OCI-LY1 (cell line): ENCODE measurements at regions not wholly inside any gene's neighbourhood (a gene's known extent, or its start where the extent isn't known, plus 50 kb on each side); places are given as distances from the start of the nearest gene placed in this dataset.

Source experiments
- H2AFZ ChIP-seq: fragments of 200-600 bp; sonication (generic), shearing (Covaris generic); 2 replicates; pipeline ENCODE4 v1.6.0; 2014; ENCODE audit warnings: antibody characterized with exemption, mild to moderate bottlenecking, low read length
- H3F3A ChIP-seq: fragments of 200-600 bp; sonication (generic), shearing (Covaris generic); 2 replicates; pipeline ENCODE4 v1.6.0; 2014; ENCODE audit warnings: mild to moderate bottlenecking, antibody characterized with exemption, low read length, moderate library complexity; ENCODE audit not compliant: insufficient read depth
- H3K27ac ChIP-seq: fragments of 200-600 bp; sonication (generic); 2 replicates; pipeline ENCODE4 v1.5.1; 2014; ENCODE audit warnings: low read length, mixed run types, mild to moderate bottlenecking, low read depth; ENCODE audit not compliant: poor library complexity, severe bottlenecking
- H3K27me3 ChIP-seq: fragments of 200-600 bp; sonication (generic); 2 replicates; pipeline ENCODE4 v1.6.0; 2014; ENCODE audit warnings: antibody characterized with exemption, mild to moderate bottlenecking, low read length, moderate library complexity; ENCODE audit not compliant: insufficient read depth
- H3K36me3 ChIP-seq: fragments of 200-600 bp; sonication (generic); 2 replicates; pipeline ENCODE4 v1.6.1; 2014; ENCODE audit warnings: mild to moderate bottlenecking, antibody characterized with exemption, low read length, moderate library complexity, mixed read lengths; ENCODE audit not compliant: insufficient read depth
- H3K4me1 ChIP-seq: fragments of 200-600 bp; sonication (generic); 2 replicates; pipeline ENCODE4 v1.5.1; 2014; ENCODE audit warnings: mild to moderate bottlenecking, low read length, moderate library complexity; ENCODE audit not compliant: insufficient read depth, severe bottlenecking
- H3K4me2 ChIP-seq: fragments of 200-600 bp; sonication (generic), shearing (Covaris generic); 2 replicates; pipeline ENCODE4 v1.6.1; 2014; ENCODE audit warnings: low read length
- H3K4me3 ChIP-seq: fragments of 200-600 bp; sonication (generic); 2 replicates; pipeline ENCODE4 v1.5.1; 2014; ENCODE audit warnings: low read length, low read depth, mild to moderate bottlenecking, mixed read lengths; ENCODE audit not compliant: poor library complexity, severe bottlenecking
- H3K79me2 ChIP-seq: fragments of 200-600 bp; shearing (Covaris generic); 2 replicates; pipeline ENCODE4 v1.6.1; 2016; ENCODE audit warnings: mixed run types, low read length, mixed read lengths; ENCODE audit not compliant: insufficient read depth
- H3K9ac ChIP-seq: fragments of 200-600 bp; sonication (generic), shearing (Covaris generic); 2 replicates; pipeline ENCODE4 v1.6.1; 2014; ENCODE audit warnings: mild to moderate bottlenecking, low read length, mixed read lengths
- H3K9me2 ChIP-seq: fragments of 200-600 bp; sonication (generic), shearing (Covaris generic); 2 replicates; pipeline ENCODE4 v1.6.1; 2014; ENCODE audit warnings: low read depth, mild to moderate bottlenecking, low read length, mixed read lengths
- H3K9me3 ChIP-seq: fragments of 200-600 bp; shearing (Covaris generic); 2 replicates; pipeline ENCODE4 v1.6.1; 2014; ENCODE audit warnings: low read length, mixed read lengths
- H4K20me1 ChIP-seq: fragments of 200-600 bp; sonication (generic), shearing (Covaris generic); 2 replicates; pipeline ENCODE4 v1.6.0; 2016; ENCODE audit warnings: mild to moderate bottlenecking, low read length; ENCODE audit not compliant: insufficient read depth
- CTCF ChIP-seq: fragments of 200-600 bp; sonication (generic), shearing (Covaris generic); IDR thresholded peaks from 2 replicates; pipeline ENCODE4 v1.5.1; 2017; ENCODE audit warnings: mild to moderate bottlenecking, antibody characterized with exemption, low read length, moderate library complexity, mixed read lengths
- EZH2 ChIP-seq: fragments of 200-600 bp; sonication (generic), shearing (Covaris generic); IDR thresholded peaks from 2 replicates; pipeline ENCODE4 v1.8.0; 2017; ENCODE audit warnings: borderline replicate concordance, mixed run types, mild to moderate bottlenecking, antibody characterized with exemption, low read length, moderate library complexity, mixed read lengths

DNA sequence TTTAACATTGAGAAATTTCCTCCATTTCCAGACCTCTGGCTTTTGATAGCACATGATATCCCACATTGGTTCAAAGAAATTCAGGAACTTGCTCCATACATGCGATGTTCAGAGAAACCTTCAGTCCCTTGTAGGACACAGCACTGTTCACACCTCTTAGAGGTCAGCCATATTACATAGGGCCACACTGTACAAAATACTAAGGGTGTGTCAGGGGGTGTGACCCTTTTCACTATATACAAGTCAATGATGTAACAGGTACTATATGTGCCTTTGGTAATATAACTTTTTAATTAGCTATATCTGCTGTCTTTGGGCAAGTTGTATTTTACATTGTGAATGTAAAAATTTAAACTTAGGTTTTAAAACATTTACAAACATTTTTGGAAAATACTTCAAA is 505.5 kb downstream of the ENC1 start:
- Histone ChIP-seq H3K4me1 (no peaks in the 10 kb centered on the region), H3K9me3 (no peaks in the 10 kb centered on the region), H3K4me2 (no peak overlapping the region), H2AFZ (no peak overlapping the region), H3K27me3 (no peaks in the 10 kb centered on the region), H3K9me2 (no peaks in the 10 kb centered on the region), H3K4me3 (no peak overlapping the region), H3K27ac (no peak overlapping the region), H3K36me3 (no peaks in the 10 kb centered on the region), H3K9ac (no peak overlapping the region), H3F3A (no peaks in the 10 kb centered on the region), H4K20me1 (no peaks in the 10 kb centered on the region), H3K79me2 (no peaks in the 10 kb centered on the region)
- TF ChIP-seq EZH2, result no peak
- TF ChIP-seq CTCF, result no peak

DNA sequence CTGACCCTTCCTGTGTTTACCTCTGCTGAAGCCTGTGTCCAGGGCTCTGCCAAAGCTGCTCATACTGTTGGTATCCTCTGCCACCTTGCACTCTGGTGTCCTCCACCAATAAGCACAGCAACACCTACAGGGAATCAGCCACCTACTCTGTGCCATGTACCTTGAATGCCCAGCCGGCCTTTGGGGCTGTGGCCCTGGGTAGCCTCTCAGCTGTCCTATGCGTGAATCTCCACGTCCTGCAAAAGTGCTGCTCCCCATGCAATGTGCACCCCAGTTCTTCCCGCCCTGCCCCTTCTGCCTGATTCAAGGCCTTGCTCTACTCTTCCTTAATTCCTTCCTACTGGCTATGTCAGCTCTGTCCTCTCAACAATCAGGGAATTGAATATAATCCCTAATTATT is 506.5 kb downstream of the ARHGEF28 start:
- no peaks in the 10 kb centered on the region for H3K4me1 ChIP-seq
- no peaks in the 10 kb centered on the region for H3F3A ChIP-seq
- H3K4me2 ChIP-seq, result no peak overlapping the region
- no peaks in the 10 kb centered on the region for H3K79me2 ChIP-seq
- no peaks in the 10 kb centered on the region for H3K27me3 ChIP-seq
- no peaks in the 10 kb centered on the region for H3K9me3 ChIP-seq
- H3K36me3 ChIP-seq, result no peaks in the 10 kb centered on the region
- no peak overlapping the region for H2AFZ ChIP-seq
- TF ChIP-seq EZH2, result no peak
- TF ChIP-seq CTCF, result no peak
- H3K4me3 ChIP-seq, result no peak overlapping the region
- H4K20me1 ChIP-seq, result no peaks in the 10 kb centered on the region
- no peak overlapping the region for H3K27ac ChIP-seq
- H3K9me2 ChIP-seq, result no peaks in the 10 kb centered on the region
- H3K9ac ChIP-seq, result no peak overlapping the region

GRCh38 chr5:74131250-74131649 is 505.3 kb downstream of the ARHGEF28 start:
- Histone ChIP-seq H3K79me2 (no peaks in the 10 kb centered on the region), H4K20me1 (no peaks in the 10 kb centered on the region), H3K4me1 (no peaks in the 10 kb centered on the region), H3F3A (no peaks in the 10 kb centered on the region), H3K4me2 (no peak overlapping the region), H3K4me3 (no peak overlapping the region), H3K9me2 (no peaks in the 10 kb centered on the region), H3K36me3 (no peaks in the 10 kb centered on the region), H3K27me3 (no peaks in the 10 kb centered on the region), H3K9me3 (no peaks in the 10 kb centered on the region), H3K9ac (no peak overlapping the region), H2AFZ (no peak overlapping the region), H3K27ac (no peak overlapping the region)
- TF ChIP-seq EZH2, result no peak
- no peak for TF ChIP-seq CTCF
